ENCODE measurements at regions not wholly inside any gene's neighbourhood (a gene's known extent, or its start where the extent isn't known, plus 50 kb on each side); places are given as distances from the start of the nearest gene placed in this dataset.
"Not testable (repeated sequence)": the region's sequence is repeated elsewhere in the genome, so short reads cannot be mapped to it uniquely, and the experiment has no call there.

DNA sequence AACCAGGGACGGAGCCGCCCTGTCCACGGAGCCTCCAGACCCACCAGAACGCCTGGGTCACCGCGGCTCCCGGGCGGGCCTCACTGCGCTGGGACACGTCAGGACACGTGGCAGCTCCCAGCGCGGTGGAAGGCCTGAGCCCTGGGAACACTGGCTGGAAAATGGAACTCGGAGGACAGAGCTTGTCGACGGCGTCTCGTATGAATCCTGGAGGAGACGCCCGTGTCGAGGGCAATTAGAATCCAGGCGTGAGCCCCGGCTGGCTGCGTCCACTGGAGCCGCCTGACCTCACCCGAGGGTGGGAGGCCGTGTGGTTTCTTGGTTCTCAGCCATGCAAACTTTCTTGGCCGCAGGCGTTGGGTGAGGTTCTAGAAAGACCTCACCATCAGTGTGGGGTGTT lies 173.9 kb downstream of the LAT start:
- no peak for TF ChIP-seq CTCF (IDR thresholded peaks at IDR 0.05)
- Histone ChIP-seq H3K27me3 (no peaks in the 10 kb centered on the region), H3K27ac (no peak overlapping the region), H3K4me3 (no peak overlapping the region), H3K9me3 (no peaks in the 10 kb centered on the region), H3K4me1 (no peaks in the 10 kb centered on the region), H3K36me3 (no peaks in the 10 kb centered on the region), H3K9ac (ENCODE audit: low read depth in 2 of 2, low read length in 2 of 2) (no peak overlapping the region)
- DNase-seq: no peak
- intact Hi-C loops (cut with DNase I): no loop called here

DNA sequence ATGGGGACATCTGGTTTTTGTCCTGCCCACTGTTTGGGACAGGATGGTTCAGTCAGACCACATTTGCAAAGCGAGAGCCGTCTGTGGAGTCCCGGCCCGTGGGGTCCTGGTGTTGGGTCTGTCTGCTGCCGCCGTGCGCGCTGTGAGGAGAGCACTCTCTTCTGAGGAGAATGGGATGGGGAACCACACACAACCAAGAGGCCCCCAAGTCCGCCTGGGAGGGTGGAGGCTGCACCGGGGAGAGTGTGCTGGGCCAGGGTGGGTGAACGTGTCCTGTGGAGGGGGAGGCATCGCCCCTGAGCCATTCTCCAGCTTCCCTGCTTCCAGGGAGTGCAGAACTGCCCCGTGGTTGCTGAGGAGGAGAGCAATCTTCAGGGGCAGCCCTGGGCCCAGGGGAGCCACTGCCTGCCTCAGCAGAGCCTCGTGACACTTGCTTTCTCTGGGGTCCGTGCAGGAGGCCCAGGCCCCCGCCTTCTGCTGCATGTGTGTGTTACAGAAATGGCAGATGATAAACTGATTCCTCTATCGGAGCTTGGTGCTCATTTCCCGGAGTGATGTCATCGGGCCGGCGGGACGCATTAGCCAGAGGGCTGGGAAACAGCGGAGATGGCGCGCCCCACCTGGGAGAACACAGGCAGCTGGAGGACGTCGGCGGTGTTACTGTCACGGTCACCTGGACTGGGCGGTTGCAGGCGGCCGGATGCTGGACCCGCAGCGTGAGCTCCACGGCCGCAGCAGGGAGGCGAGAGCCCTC lies 173.4 kb downstream of the LAT start:
- H3K9ac ChIP-seq (ENCODE audit: low read depth in 2 of 2, low read length in 2 of 2); H3K4me1 ChIP-seq; H3K36me3 ChIP-seq; intact Hi-C loops (cut with DNase I); DNase-seq; H3K27ac ChIP-seq; H3K9me3 ChIP-seq; H3K27me3 ChIP-seq; H3K4me3 ChIP-seq: not testable (repeated sequence)

DNA sequence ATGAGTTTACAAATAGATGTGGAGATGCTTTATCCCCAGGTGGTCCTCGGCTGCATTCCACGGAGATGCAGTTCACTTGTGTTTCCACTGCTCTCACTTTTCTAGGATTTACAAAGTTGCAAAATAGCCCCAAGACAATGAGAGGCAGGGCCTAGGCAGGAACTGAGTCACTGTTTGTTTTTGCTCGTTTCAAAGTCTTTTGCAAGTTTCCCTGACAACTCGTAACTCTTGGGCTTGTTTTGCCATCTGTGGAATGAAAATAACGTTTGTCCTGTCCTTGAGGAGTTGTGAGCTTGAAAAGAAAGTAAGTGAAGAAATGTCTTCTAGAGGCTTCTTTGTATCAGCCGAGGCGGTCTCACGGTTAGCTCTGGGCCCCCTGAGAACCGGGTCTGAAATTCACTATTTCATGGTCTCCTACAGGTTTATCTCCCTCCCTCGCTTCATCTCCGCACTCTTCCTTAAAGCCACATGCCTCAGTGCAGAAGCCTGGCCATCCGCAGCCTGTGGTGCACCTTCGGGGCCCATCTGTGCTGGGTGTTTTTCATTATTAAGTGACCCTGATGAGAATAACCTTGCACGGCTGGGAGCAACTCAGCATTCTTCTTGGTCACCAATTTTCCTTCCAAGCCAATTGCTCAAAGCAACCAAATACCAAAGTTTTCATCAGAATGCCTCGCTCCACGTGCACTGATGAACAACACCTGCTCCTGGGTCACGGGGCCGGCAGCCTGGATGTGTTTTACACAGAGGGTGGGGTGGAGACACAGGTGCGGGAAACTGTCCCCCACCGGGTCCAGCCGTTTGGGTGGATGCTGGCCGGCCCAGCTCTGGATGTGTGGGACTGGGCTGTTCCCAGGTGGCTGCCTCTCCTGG lies 172.4 kb downstream of the LAT start:
- intact Hi-C loops (cut with DNase I); H3K27ac ChIP-seq; H3K9ac ChIP-seq (ENCODE audit: low read depth in 2 of 2, low read length in 2 of 2); H3K4me3 ChIP-seq; H3K9me3 ChIP-seq; H3K27me3 ChIP-seq; DNase-seq; H3K4me1 ChIP-seq; H3K36me3 ChIP-seq: not testable (repeated sequence)

GRCh38 chr16:29156511-29156910 lies 171.7 kb downstream of the LAT start:
- TF ChIP-seq CTCF (IDR thresholded peaks at IDR 0.05): no peak
- no peak overlapping the region for H3K27ac ChIP-seq
- H3K27me3 ChIP-seq: no peaks in the 10 kb centered on the region
- intact Hi-C loops (cut with DNase I): no loop called here
- H3K4me1 ChIP-seq: no peaks in the 10 kb centered on the region
- H3K4me3 ChIP-seq: no peak overlapping the region
- H3K9ac ChIP-seq (ENCODE audit: low read depth in 2 of 2, low read length in 2 of 2): no peak overlapping the region
- no peak for DNase-seq
- no peaks in the 10 kb centered on the region for H3K36me3 ChIP-seq
- no peaks in the 10 kb centered on the region for H3K9me3 ChIP-seq

DNA sequence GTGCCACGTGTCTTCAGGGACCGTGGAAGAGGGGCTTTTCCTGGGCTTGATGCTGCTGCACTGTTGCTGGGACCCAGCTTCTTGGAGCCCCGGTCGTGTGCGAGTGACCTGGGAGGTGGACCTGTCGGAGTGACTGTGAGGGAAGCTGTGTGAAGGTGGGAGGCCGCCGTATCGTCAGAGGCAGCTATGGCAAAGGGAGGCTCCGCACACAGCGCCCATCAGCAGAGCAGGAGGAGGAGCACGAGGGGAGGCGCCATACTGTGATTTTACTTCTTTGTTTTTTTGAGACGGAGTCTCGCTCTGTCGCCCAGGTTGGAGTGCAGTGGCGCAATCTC lies 171.0 kb downstream of the LAT start:
- intact Hi-C loops (cut with DNase I); H3K9me3 ChIP-seq; H3K27me3 ChIP-seq; H3K36me3 ChIP-seq; DNase-seq; H3K27ac ChIP-seq; H3K9ac ChIP-seq (ENCODE audit: low read depth in 2 of 2, low read length in 2 of 2); H3K4me1 ChIP-seq; H3K4me3 ChIP-seq: not testable (repeated sequence)

- H3K9me3 ChIP-seq; H3K4me3 ChIP-seq; intact Hi-C loops (cut with DNase I); H3K27me3 ChIP-seq; H3K9ac ChIP-seq (ENCODE audit: low read depth in 2 of 2, low read length in 2 of 2); H3K27ac ChIP-seq; H3K36me3 ChIP-seq; H3K4me1 ChIP-seq; DNase-seq: not testable (repeated sequence)
Observed at GRCh38 chr16:29155131-29155865, 170.4 kb downstream of the LAT start.

GRCh38 chr16:29154676-29155121 lies 169.8 kb downstream of the LAT start:
- Histone ChIP-seq H3K9me3 (no peaks in the 10 kb centered on the region), H3K4me1 (no peaks in the 10 kb centered on the region), H3K9ac (ENCODE audit: low read depth in 2 of 2, low read length in 2 of 2) (no peak overlapping the region), H3K4me3 (no peak overlapping the region), H3K27ac (no peak overlapping the region), H3K36me3 (no peaks in the 10 kb centered on the region), H3K27me3 (no peaks in the 10 kb centered on the region)
- intact Hi-C loops (cut with DNase I): no loop called here
- TF ChIP-seq CTCF (IDR thresholded peaks at IDR 0.05): no peak
- DNase-seq: no peak

All from colonic mucosa (tissue), 4 donors.